ENCODE measurements at regions not wholly inside any gene's neighbourhood (a gene's known extent, or its start where the extent isn't known, plus 50 kb on each side); places are given as distances from the start of the nearest gene placed in this dataset.

- H3F3A ChIP-seq (ENCODE audit: insufficient read depth, low read length): no peaks in the 10 kb centered on the region
- no peaks in the 10 kb centered on the region for H3K79me2 ChIP-seq (ENCODE audit: insufficient read depth, low read length)
- H3K4me3 ChIP-seq (ENCODE audit: low read depth, low read length, poor library complexity, severe bottlenecking): no peak overlapping the region
- no peak for TF ChIP-seq EZH2 (IDR thresholded peaks at IDR 0.05; ENCODE audit: borderline replicate concordance, low read length)
- H3K27ac ChIP-seq (ENCODE audit: low read depth, low read length, poor library complexity, severe bottlenecking): no peak overlapping the region
- no peaks in the 10 kb centered on the region for H3K9me2 ChIP-seq (ENCODE audit: low read depth, low read length)
- no peak overlapping the region for H3K9ac ChIP-seq (ENCODE audit: low read length)
- no peaks in the 10 kb centered on the region for H3K27me3 ChIP-seq (ENCODE audit: insufficient read depth, low read length)
- no peaks in the 10 kb centered on the region for H3K9me3 ChIP-seq (ENCODE audit: low read length)
- H3K36me3 ChIP-seq (ENCODE audit: insufficient read depth, low read length): no peaks in the 10 kb centered on the region
- H3K4me2 ChIP-seq (ENCODE audit: low read length): no peak overlapping the region
- H3K4me1 ChIP-seq (ENCODE audit: insufficient read depth, low read length, severe bottlenecking): no peaks in the 10 kb centered on the region
- H2AFZ ChIP-seq (ENCODE audit: low read length): no peak overlapping the region
- no peaks in the 10 kb centered on the region for H4K20me1 ChIP-seq (ENCODE audit: insufficient read depth, low read length)
These were observed 167.1 kb upstream of the PACRGL start for GRCh38 chr4:20532871-20533870.

GRCh38 chr4:20538905-20539304 lies 161.4 kb upstream of the PACRGL start:
- H3K27ac ChIP-seq (ENCODE audit: low read depth, low read length, poor library complexity, severe bottlenecking): no peak overlapping the region
- no peaks in the 10 kb centered on the region for H3K27me3 ChIP-seq (ENCODE audit: insufficient read depth, low read length)
- H3F3A ChIP-seq (ENCODE audit: insufficient read depth, low read length): no peaks in the 10 kb centered on the region
- no peaks in the 10 kb centered on the region for H3K36me3 ChIP-seq (ENCODE audit: insufficient read depth, low read length)
- H3K79me2 ChIP-seq (ENCODE audit: insufficient read depth, low read length): no peaks in the 10 kb centered on the region
- H3K4me3 ChIP-seq (ENCODE audit: low read depth, low read length, poor library complexity, severe bottlenecking): no peak overlapping the region
- no peak overlapping the region for H3K4me2 ChIP-seq (ENCODE audit: low read length)
- H3K4me1 ChIP-seq (ENCODE audit: insufficient read depth, low read length, severe bottlenecking): no peaks in the 10 kb centered on the region
- H3K9me3 ChIP-seq (ENCODE audit: low read length): no peaks in the 10 kb centered on the region
- H3K9me2 ChIP-seq (ENCODE audit: low read depth, low read length): no peaks in the 10 kb centered on the region
- no peaks in the 10 kb centered on the region for H4K20me1 ChIP-seq (ENCODE audit: insufficient read depth, low read length)
- no peak overlapping the region for H2AFZ ChIP-seq (ENCODE audit: low read length)
- H3K9ac ChIP-seq (ENCODE audit: low read length): no peak overlapping the region
- TF ChIP-seq EZH2 (IDR thresholded peaks at IDR 0.05; ENCODE audit: borderline replicate concordance, low read length) (no peak), CTCF (IDR thresholded peaks at IDR 0.05; ENCODE audit: low read length) (no peak)

GRCh38 chr4:20543131-20543530 lies 157.1 kb upstream of the PACRGL start:
- H3K27ac ChIP-seq (ENCODE audit: low read depth, low read length, poor library complexity, severe bottlenecking): no peak overlapping the region
- no peak overlapping the region for H2AFZ ChIP-seq (ENCODE audit: low read length)
- no peaks in the 10 kb centered on the region for H3K36me3 ChIP-seq (ENCODE audit: insufficient read depth, low read length)
- no peaks in the 10 kb centered on the region for H3K9me3 ChIP-seq (ENCODE audit: low read length)
- no peaks in the 10 kb centered on the region for H3K79me2 ChIP-seq (ENCODE audit: insufficient read depth, low read length)
- H3K27me3 ChIP-seq (ENCODE audit: insufficient read depth, low read length): no peaks in the 10 kb centered on the region
- TF ChIP-seq CTCF (IDR thresholded peaks at IDR 0.05; ENCODE audit: low read length) (no peak), EZH2 (IDR thresholded peaks at IDR 0.05; ENCODE audit: borderline replicate concordance, low read length) (no peak)
- H3K4me2 ChIP-seq (ENCODE audit: low read length): no peak overlapping the region
- no peaks in the 10 kb centered on the region for H3K9me2 ChIP-seq (ENCODE audit: low read depth, low read length)
- no peak overlapping the region for H3K4me3 ChIP-seq (ENCODE audit: low read depth, low read length, poor library complexity, severe bottlenecking)
- H4K20me1 ChIP-seq (ENCODE audit: insufficient read depth, low read length): no peaks in the 10 kb centered on the region
- no peak overlapping the region for H3K9ac ChIP-seq (ENCODE audit: low read length)
- H3K4me1 ChIP-seq (ENCODE audit: insufficient read depth, low read length, severe bottlenecking): no peaks in the 10 kb centered on the region
- H3F3A ChIP-seq (ENCODE audit: insufficient read depth, low read length): no peaks in the 10 kb centered on the region

Data from OCI-LY1 (cell line).